ENCODE measurements at regions not wholly inside any gene's neighbourhood (a gene's known extent, or its start where the extent isn't known, plus 50 kb on each side); places are given as distances from the start of the nearest gene placed in this dataset.

- Mint-ChIP-seq H3K27ac (no peak overlapping the region), H3K9me3 (no peaks in the 10 kb centered on the region), H3K36me3 (no peaks in the 10 kb centered on the region), H3K4me1 (ENCODE audit: unreplicated experiment) (no peaks in the 10 kb centered on the region), H3K4me3 (no peak overlapping the region), H3K27me3 (peaks cover 5% of the 10 kb centered on the region)
- no peak for DNase-seq (ENCODE audit: extremely low spot score, unreplicated experiment)
- TF ChIP-seq CTCF (conservative IDR thresholded peaks at IDR 0.05) = no peak
Measured at GRCh38 chr11:116317212-116317611, 455.6 kb downstream of the BUD13 start.

- H3K36me3 Mint-ChIP-seq = no peaks in the 10 kb centered on the region
- DNase-seq (ENCODE audit: extremely low spot score, unreplicated experiment) = no peak
- no peak overlapping the region for H3K4me3 Mint-ChIP-seq
- no peak overlapping the region for H3K27ac Mint-ChIP-seq
- peaks cover 3% of the 10 kb centered on the region for H3K4me1 Mint-ChIP-seq (ENCODE audit: unreplicated experiment)
- TF ChIP-seq CTCF (conservative IDR thresholded peaks at IDR 0.05) = no peak
- peaks cover 13% of the 10 kb centered on the region for H3K27me3 Mint-ChIP-seq
- H3K9me3 Mint-ChIP-seq = no peaks in the 10 kb centered on the region
Measured at GRCh38 chr11:116314006-116314405, 458.8 kb downstream of the BUD13 start.

- H3K27ac Mint-ChIP-seq = no peak overlapping the region
- no peaks in the 10 kb centered on the region for H3K9me3 Mint-ChIP-seq
- no peak overlapping the region for H3K4me3 Mint-ChIP-seq
- no peak for TF ChIP-seq CTCF (conservative IDR thresholded peaks at IDR 0.05)
- H3K4me1 Mint-ChIP-seq (ENCODE audit: unreplicated experiment) = peaks cover 3% of the 10 kb centered on the region
- DNase-seq (ENCODE audit: extremely low spot score, unreplicated experiment) = no peak
- H3K36me3 Mint-ChIP-seq = no peaks in the 10 kb centered on the region
- H3K27me3 Mint-ChIP-seq = peaks cover 13% of the 10 kb centered on the region
Measured at GRCh38 chr11:116312570-116313391, 460.0 kb downstream of the BUD13 start.

- TF ChIP-seq CTCF (conservative IDR thresholded peaks at IDR 0.05) = no peak
- H3K27me3 Mint-ChIP-seq = peaks cover 19% of the 10 kb centered on the region
- DNase-seq (ENCODE audit: extremely low spot score, unreplicated experiment) = no peak
- no peak overlapping the region for H3K27ac Mint-ChIP-seq
- peaks cover 1% of the 10 kb centered on the region for H3K9me3 Mint-ChIP-seq
- H3K4me1 Mint-ChIP-seq (ENCODE audit: unreplicated experiment) = peaks cover 3% of the 10 kb centered on the region
- no peak overlapping the region for H3K4me3 Mint-ChIP-seq
- H3K36me3 Mint-ChIP-seq = no peaks in the 10 kb centered on the region
Measured at GRCh38 chr11:116311206-116311605, 461.6 kb downstream of the BUD13 start.

GRCh38 chr11:116310698-116311097 lies 462.1 kb downstream of the BUD13 start:
- Mint-ChIP-seq H3K27me3 (peaks cover 24% of the 10 kb centered on the region), H3K27ac (no peak overlapping the region)

More at GRCh38 chr11:116310698-116311097, 462.1 kb downstream of the BUD13 start:
- Mint-ChIP-seq H3K9me3 (peaks cover 5% of the 10 kb centered on the region), H3K4me1 (ENCODE audit: unreplicated experiment) (peaks cover 3% of the 10 kb centered on the region), H3K36me3 (no peaks in the 10 kb centered on the region), H3K4me3 (no peak overlapping the region)
- TF ChIP-seq CTCF (conservative IDR thresholded peaks at IDR 0.05) = no peak
- no peak for DNase-seq (ENCODE audit: extremely low spot score, unreplicated experiment)

All from type B pancreatic cell (in vitro differentiated cells).